Esophagus muscularis mucosa (tissue), 4 donors: ENCODE measurements at regions not wholly inside any gene's neighbourhood (a gene's known extent, or its start where the extent isn't known, plus 50 kb on each side); places are given as distances from the start of the nearest gene placed in this dataset.

Source experiments
- DNase-seq: peaks from one replicate; pipeline ENCODE4 v3.0.0-alpha.2; 2017; ENCODE audit errors: extremely low spot score
- H3K27ac ChIP-seq, 4 donors: fragments of 200-600 bp; sonication (generic); replicated peaks in 1 of 4; 1 replicate in 3 of 4; 2 replicates in 1 of 4; pipeline ENCODE4 v1.5.1; 2016 to 2019; ENCODE audit warnings: mild to moderate bottlenecking in 1 of 4
- H3K27me3 ChIP-seq, 4 donors: fragments of 200-600 bp; sonication (generic); one replicate each; pipeline versions ENCODE4 v1.5.1 to v1.6.0; 2016 to 2019
- H3K36me3 ChIP-seq, 4 donors: fragments of 200-600 bp; sonication (generic); one replicate each; pipeline ENCODE4 v1.5.1; 2016 to 2019
- H3K4me1 ChIP-seq, 4 donors: fragments of 200-600 bp; sonication (generic); one replicate each; pipeline ENCODE4 v1.5.1; 2016 to 2019
- H3K4me3 ChIP-seq, 4 donors: fragments of 200-600 bp; sonication (generic); 1 replicate in 2 of 4; 2 replicates in 2 of 4; pipeline ENCODE4 v1.5.1; 2016 to 2019; ENCODE audit warnings: mild to moderate bottlenecking in 4 of 4, moderate library complexity in 1 of 4
- H3K9me3 ChIP-seq, 4 donors: fragments of 200-600 bp; sonication (generic); 1 replicate in 3 of 4; 2 replicates in 1 of 4; pipeline ENCODE4 v1.5.1; 2016 to 2019
- EP300 ChIP-seq: sonication (generic); formaldehyde crosslinking; IDR thresholded peaks from one replicate; pipeline ENCODE4 v1.6.1; 2017; ENCODE audit warnings: antibody characterized with exemption
- POLR2A ChIP-seq: fragments of 450-650 bp; IDR thresholded peaks from one replicate; pipeline ENCODE4 v1.6.1; 2017; ENCODE audit warnings: antibody characterized with exemption, moderate library complexity, mild to moderate bottlenecking, low read depth
- POLR2AphosphoS5 ChIP-seq, 2 donors: sonication (generic); formaldehyde crosslinking; IDR thresholded peaks; one replicate each; pipeline ENCODE4 v1.6.1; 2017; ENCODE audit warnings: antibody characterized with exemption in 2 of 2
- WGBS: methylation state at CpG from one replicate; pipeline ENCODE4 v1.1.5; 2018; 5-methylcytosine and 5-hydroxymethylcytosine counted together
- intact Hi-C: fragments of 100-400 bp; cut with DNase I; formaldehyde crosslinking; loops from one replicate; pipeline ENCODE4 v1.15.1; 2023
- TF ChIP-seq, protein P1 (sequence below), 3 experiments: fragments of 200-600 bp in 2 of 3; fragments of 450-650 bp in 1 of 3; sonication (generic) in 2 of 3; IDR thresholded peaks; one replicate each; pipeline ENCODE4 v1.5.1; 2017 to 2019; ENCODE audit warnings: antibody characterized with exemption in 3 of 3, mild to moderate bottlenecking in 2 of 3, moderate library complexity in 1 of 3

DNA sequence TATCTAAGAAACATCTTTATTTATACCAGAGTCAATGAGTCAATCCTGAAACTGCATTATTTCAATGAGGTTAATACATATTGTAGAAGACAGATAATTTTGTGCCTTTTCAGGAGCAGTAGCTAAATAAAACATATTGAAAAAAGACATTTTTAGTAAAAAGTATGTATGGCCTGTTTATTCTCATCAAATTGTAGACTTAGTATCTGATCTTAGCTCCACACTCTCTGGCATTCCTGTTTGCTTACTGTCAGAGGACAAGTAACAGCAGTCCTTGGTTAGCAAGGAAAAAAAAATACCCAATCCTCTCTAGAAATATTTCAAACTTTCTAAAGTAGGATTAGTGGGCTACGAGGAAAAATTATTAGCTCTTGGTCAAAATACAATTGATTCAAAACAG is 50.5 kb upstream of the GUCY1A1 start:
- Histone ChIP-seq H3K27me3 (no peaks in the 10 kb centered on the region), H3K27ac (no peak overlapping the region), H3K4me3 (no peak overlapping the region), H3K36me3 (no peaks in the 10 kb centered on the region), H3K9me3 (no peaks in the 10 kb centered on the region), H3K4me1 (no peaks in the 10 kb centered on the region)
- intact Hi-C loops: no loop called here
- no peak for DNase-seq
- TF ChIP-seq POLR2AphosphoS5 (IDR thresholded peaks at IDR 0.05) (no peak), EP300 (no peak), POLR2A (no peak)
- TF ChIP-seq, protein P1, sequence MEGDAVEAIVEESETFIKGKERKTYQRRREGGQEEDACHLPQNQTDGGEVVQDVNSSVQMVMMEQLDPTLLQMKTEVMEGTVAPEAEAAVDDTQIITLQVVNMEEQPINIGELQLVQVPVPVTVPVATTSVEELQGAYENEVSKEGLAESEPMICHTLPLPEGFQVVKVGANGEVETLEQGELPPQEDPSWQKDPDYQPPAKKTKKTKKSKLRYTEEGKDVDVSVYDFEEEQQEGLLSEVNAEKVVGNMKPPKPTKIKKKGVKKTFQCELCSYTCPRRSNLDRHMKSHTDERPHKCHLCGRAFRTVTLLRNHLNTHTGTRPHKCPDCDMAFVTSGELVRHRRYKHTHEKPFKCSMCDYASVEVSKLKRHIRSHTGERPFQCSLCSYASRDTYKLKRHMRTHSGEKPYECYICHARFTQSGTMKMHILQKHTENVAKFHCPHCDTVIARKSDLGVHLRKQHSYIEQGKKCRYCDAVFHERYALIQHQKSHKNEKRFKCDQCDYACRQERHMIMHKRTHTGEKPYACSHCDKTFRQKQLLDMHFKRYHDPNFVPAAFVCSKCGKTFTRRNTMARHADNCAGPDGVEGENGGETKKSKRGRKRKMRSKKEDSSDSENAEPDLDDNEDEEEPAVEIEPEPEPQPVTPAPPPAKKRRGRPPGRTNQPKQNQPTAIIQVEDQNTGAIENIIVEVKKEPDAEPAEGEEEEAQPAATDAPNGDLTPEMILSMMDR (IDR thresholded peaks at IDR 0.05): no peak
- 75% methylated on average over 1 of the region's 1 CpG for WGBS

DNA sequence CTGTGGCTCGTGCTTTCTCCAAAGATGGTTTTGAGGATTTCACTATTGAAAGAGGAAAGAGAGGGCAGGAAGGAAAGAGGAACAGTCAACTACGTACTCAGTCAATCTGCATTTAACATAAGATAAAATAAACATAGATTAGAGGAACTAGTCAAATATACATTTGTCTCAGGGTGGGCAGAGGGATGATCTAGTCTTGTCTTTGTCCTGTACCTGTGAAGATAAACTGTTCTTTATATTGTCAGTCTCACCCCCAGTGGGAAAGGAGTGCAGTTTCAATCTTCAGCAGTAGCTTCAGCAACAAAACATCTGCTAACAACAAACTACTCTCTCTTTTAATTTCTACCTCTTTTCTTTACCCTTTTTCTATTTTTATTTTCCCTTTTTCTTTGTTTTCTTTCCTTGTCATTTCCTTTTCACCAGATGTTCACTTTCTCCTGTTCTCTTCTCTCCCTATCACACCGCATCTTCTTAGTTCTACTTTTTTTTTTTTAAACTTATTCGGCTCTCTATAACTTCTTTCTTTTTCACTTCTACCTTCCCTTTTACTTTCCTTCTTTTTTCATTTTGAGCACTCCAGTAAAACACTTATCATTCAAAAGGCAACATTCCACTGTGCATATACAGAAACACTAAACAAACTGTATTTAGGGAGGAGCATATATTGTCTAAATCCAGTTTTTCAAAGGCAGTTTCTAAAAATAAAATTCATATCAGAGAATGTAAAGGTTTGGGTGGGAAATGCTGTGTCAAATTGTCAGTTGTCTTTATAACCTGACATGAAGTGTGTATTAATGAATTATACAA is 51.4 kb upstream of the GUCY1A1 start:
- Histone ChIP-seq H3K9me3 (no peaks in the 10 kb centered on the region), H3K27ac (no peak overlapping the region), H3K36me3 (no peaks in the 10 kb centered on the region), H3K4me1 (no peaks in the 10 kb centered on the region), H3K27me3 (no peaks in the 10 kb centered on the region), H3K4me3 (no peak overlapping the region)
- 71% methylated on average over 4 of the region's 4 CpGs for WGBS
- DNase-seq: no peak
- no peak for TF ChIP-seq EP300
- TF ChIP-seq, protein P1 (IDR thresholded peaks at IDR 0.05): no peak
- no peak for TF ChIP-seq POLR2A
- no peak for TF ChIP-seq POLR2AphosphoS5 (IDR thresholded peaks at IDR 0.05)
- intact Hi-C loops: no loop called here

DNA sequence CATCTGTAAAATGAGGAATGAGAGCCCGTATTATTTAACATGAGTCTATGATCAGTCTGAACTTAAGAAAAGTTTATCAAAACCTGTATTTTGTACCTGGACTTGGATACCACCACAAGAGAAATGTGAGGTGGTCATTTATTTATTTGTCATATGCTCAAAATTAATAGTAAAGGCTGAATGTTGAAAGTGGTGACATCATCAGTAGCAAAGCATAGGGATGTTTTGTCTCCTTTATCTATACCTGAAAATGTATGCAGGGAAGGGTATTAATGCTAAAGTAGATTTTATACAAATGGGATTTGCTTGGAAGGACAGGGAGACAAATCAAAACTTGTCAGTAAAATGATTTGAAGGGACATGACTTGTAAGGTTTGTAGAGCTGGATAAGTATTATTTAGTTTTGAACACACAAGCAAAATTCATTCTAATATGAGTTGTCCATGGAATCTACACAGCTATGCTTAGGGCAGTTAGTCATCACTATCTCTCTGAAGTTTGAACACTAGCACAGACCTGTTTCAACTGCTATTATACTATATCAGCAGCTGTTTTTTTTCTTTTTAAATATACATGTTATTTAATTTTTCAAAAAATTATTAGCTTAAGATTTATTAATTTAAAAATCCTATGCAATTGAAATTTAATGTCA is 52.4 kb upstream of the GUCY1A1 start:
- TF ChIP-seq, protein P1 (IDR thresholded peaks at IDR 0.05): no peak
- TF ChIP-seq POLR2AphosphoS5 (IDR thresholded peaks at IDR 0.05): no peak
- no peak for TF ChIP-seq POLR2A
- Histone ChIP-seq H3K9me3 (no peaks in the 10 kb centered on the region), H3K36me3 (no peaks in the 10 kb centered on the region), H3K4me1 (no peaks in the 10 kb centered on the region), H3K27ac (no peak overlapping the region), H3K4me3 (no peak overlapping the region), H3K27me3 (no peaks in the 10 kb centered on the region)
- DNase-seq: no peak
- intact Hi-C loops: no loop called here
- WGBS: 100% methylated on average over 1 of the region's 1 CpG

DNA sequence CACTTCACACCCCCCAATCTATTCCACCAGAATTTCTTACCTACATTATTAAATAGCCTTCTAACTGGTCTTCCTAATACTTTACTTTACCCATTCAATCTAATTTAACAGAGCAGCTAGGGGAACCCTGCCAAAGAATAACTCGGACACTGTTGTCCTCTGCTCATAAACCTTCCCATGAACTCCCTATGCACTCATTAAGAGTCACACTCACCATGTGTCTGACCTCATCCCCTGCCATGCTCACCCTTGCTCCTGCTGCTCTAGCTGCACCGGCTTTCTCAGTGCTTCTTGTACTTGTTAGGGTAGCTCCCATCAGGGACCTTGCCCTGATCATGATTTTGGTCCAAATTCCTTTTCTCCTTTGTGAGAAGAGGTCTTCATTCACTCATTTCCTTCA is 54.6 kb upstream of the GUCY1A1 start:
- no peak for DNase-seq
- H3K27ac ChIP-seq: no peak overlapping the region
- no peaks in the 10 kb centered on the region for H3K36me3 ChIP-seq
- intact Hi-C loops: no loop called here
- no peaks in the 10 kb centered on the region for H3K9me3 ChIP-seq
- TF ChIP-seq, protein P1 (IDR thresholded peaks at IDR 0.05): no peak
- no peak for TF ChIP-seq POLR2A
- no peak for TF ChIP-seq POLR2AphosphoS5 (IDR thresholded peaks at IDR 0.05)
- TF ChIP-seq EP300: no peak
- no peak overlapping the region for H3K4me3 ChIP-seq
- H3K4me1 ChIP-seq: no peaks in the 10 kb centered on the region
- 82% methylated on average over 2 of the region's 2 CpGs for WGBS
- H3K27me3 ChIP-seq: no peaks in the 10 kb centered on the region
